ENCODE measurements at regions not wholly inside any gene's neighbourhood (a gene's known extent, or its start where the extent isn't known, plus 50 kb on each side); places are given as distances from the start of the nearest gene placed in this dataset.

DNA sequence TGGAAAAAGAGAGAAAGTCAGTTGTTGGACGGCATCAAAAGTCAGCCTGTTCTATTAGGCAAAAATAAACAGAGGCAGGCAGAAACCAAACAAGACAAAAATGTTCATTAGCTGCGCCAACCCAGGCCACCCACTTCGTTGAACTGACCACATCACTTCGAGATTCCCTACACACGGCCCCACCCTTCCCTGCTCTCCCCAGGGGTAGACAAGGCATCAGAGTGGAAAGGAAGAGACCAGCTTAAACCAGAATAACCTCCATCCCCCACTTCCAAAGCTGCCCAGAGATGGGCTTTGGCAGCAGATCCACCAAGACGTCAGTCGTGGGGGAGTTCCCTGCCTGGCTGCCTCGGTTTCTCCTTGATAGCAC lies 204.6 kb upstream of the TSHZ3 start:
- no peak for DNase-seq (ENCODE audit: low spot score)

GRCh38 chr19:31554360-31554759 lies 205.1 kb upstream of the TSHZ3 start:
- DNase-seq (ENCODE audit: low spot score): no peak

GRCh38 chr19:31555634-31556215 lies 206.5 kb upstream of the TSHZ3 start:
- DNase-seq (ENCODE audit: low spot score): no peak

DNA sequence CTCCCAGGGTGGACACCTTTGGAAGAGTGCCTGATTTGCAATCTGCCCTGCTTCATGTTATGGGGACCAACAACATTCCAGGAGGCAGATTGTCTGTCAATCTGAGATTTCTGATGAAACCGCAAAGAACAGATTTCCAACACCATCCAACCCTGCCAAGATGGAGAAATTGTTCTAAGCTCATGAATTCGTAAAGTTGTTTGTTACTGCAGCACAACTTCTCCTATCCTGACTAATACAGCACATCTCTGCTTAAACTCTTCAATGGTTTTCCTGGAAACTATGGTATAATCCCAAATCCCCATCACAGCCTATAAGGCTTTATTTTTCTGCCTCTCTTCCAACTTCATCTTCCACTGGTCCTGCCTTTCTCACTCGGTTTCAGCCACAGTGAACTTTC lies 210.3 kb upstream of the TSHZ3 start:
- no peak for DNase-seq (ENCODE audit: low spot score)

- DNase-seq (ENCODE audit: low spot score): no peak
Measured at GRCh38 chr19:31560086-31561060, 211.1 kb upstream of the TSHZ3 start.

- no peak for DNase-seq (ENCODE audit: low spot score)
Measured at GRCh38 chr19:31562966-31563612, 213.9 kb upstream of the TSHZ3 start.

DNA sequence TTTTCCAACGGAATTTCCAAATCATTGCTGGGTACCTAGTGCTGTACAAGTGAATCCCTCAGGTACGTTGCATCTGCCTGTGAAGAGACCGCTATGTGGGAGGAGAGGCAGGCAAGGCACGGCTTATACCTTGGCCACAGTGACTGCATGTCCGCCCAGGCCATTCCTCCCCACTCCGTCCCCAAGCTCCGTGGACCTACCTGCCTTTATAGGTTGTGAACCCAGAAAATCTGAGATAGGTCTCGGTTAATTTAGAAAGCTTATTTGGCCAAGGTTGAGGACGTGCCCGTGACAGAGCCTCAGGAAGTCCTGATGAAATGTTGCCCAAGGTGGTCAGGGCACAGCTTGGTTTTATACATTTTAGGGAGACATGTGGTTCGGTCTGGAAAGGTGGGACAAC lies 218.5 kb upstream of the TSHZ3 start:
- no peak for DNase-seq (ENCODE audit: low spot score)

- DNase-seq (ENCODE audit: low spot score): no peak
Measured at GRCh38 chr19:31568724-31569123, 219.5 kb upstream of the TSHZ3 start.

GRCh38 chr19:31570718-31571117 lies 221.5 kb upstream of the TSHZ3 start:
- DNase-seq (ENCODE audit: low spot score): no peak

DNA sequence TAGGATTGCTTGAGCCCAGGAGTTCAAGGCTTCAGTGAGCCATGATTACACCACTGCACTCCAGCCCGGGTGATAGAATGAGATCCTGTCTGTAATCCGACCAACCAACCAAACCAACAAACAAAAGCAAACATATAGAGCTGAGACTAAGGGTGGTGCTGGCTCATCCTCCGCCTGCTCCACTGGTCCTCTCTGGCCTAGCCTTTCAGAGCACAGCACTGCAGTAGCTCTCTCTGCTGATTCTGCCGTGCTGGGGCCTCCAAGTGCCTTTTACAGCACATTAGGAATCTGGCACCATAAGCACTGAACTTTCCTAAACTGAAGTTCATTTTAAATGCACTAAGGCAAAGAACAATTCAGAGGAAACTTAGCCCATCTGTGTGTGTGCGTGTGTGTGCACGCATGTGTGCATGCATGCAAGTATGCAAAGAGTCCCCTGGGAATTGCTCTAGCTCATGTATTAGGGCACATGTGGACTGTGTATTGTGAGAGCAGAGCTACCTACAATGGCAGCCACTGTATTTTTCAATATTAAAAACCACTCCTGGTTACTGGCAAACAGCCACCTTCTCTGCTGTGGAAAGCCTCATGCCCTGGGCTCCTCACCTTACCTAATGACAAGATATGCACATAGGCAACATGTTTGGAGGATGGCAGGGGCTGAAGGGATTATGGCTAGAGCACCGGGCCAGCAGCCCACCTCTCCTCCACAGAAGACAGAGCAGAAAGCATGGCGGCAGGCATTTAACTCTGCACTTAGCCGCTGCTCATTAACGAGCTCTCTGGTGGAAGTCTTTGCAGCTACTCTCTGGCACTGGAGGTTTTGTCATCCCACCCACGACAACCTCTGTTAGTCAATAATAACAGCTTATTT lies 223.1 kb upstream of the TSHZ3 start:
- DNase-seq (ENCODE audit: low spot score): no peak

DNA sequence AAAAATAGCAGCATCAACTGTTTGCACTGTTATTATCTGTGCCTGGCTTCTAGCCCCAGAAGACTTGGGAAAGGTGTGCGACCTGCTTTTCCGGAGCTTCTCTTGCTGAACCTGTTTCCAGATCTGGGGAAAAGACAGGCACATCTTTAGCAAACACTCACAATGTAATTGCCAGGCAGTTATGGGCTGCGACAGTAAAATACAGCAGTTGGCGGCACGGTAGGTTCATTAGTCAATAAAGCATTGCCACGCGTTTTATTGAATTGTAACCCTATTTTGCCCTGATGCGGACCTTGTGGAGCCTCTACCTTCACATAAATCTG lies 223.7 kb upstream of the TSHZ3 start:
- DNase-seq (ENCODE audit: low spot score): no peak

DNA sequence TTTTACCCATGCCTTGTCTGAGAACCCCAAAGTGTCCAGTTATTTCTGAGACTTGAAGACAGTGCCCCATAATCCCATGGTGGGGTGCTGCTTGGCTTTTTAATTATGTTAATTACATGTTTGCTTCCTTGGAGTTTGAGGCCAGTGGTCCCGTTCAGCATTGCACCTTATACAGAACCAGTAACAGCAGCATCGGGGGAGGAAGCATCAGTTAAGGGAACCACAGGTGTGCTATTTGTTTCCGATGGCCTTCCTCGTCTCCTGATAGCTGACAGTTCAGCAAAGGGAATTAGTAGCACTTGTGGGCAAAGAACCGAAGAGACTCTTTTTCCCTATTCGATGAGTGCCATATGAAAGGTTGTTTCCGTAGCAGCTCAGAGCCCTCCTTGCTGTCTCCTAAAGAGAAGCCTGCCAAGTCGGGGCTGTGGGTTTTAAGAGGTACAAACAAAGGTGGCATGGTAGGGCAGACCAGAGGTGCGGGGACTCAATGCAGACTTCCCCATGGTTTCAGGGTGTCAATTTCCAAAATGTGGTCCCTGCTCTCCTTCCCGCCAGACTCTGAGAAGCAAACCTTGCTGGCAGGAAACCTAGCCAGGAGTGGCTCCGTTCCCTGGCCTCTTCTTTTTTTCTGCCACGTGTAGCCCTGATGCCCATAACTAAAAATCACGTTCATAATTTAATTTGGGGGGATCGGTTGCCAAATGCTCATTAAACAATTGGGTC lies 225.2 kb upstream of the TSHZ3 start:
- DNase-seq (ENCODE audit: low spot score): no peak

- no peak for DNase-seq (ENCODE audit: low spot score)
Measured at GRCh38 chr19:31575846-31576335, 226.7 kb upstream of the TSHZ3 start.

DNA sequence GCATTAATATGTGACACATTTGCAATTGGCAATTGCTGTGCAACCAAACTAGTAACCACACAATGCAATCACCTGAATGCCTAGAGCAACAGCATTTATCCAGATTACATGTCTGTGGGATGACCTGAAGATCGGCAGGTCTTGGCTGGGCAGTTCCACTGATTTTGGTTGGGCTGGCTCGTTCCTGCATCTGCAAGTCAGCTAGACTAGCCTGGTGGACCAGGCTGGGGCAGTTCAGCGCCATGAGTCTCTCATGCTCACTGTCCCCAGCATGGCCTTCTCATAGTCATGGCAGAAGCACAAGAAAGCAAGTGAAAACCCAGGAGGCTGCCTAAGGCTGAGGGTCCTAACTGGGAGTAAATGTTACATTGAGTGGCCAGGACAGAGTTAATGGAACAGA lies 229.1 kb upstream of the TSHZ3 start:
- DNase-seq (ENCODE audit: low spot score): no peak

GRCh38 chr19:31583148-31583547 lies 233.9 kb upstream of the TSHZ3 start:
- no peak for DNase-seq (ENCODE audit: low spot score)

DNA sequence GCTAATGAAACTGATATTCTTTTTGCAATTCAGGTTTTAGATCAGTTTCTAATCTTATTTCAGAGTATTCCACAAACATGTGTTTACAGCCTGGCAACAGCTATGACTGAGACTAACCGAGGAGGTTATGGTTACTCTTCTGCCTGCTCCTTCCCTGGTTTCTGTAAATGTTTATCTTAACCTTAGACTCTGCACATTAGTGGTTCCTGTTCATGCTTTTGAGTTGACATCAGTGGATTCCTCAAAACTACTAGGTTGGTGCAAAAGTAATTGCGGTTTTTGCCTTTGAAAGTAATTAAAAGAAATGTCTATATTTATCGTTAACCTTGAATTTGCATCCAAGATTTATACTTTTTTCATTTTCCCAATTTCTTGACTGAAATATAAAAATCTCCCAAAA lies 237.0 kb upstream of the TSHZ3 start:
- no peak for DNase-seq (ENCODE audit: low spot score)

DNA sequence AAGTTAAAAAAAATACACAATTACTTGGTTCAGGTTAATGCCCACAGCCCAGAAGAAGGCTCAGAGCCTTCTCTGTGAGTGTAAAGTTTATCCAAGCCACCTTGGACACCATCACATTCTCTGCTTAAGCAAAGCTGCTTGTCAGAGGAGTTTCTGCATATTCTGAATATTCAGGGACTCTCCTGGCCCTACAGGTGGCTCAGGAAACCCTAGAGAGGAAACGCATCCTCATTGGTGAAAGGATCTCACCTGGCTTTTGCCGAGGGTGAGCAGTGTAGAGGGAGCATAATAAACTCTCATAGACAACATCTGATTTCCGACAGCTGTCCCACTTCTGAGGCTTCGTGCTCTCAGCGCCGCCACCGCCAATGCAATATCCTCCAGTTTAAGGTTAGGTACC lies 239.9 kb upstream of the TSHZ3 start:
- no peak for DNase-seq (ENCODE audit: low spot score)

GRCh38 chr19:31591258-31591657 lies 242.0 kb upstream of the TSHZ3 start:
- no peak for DNase-seq (ENCODE audit: low spot score)

- DNase-seq (ENCODE audit: low spot score): no peak
Measured at GRCh38 chr19:31592456-31592855, 243.2 kb upstream of the TSHZ3 start.

DNA sequence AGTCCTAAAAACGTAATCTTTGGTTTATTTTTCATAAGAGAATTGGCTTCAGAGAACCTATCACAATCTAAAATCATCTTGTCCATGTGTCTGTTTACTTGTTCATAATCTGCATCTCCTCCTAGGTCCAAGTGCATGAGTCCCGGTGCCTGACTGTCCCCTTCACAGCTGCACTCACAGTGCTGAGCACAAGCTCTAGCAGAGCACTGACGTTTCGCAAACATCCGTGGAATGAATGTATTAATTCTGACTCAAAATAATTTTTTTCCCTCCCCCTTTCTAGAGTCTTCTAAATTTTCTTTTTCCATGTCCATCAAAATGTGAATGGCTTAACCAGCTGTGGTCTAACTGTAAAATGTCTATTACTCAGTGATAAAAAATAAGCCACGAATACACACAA lies 245.5 kb upstream of the TSHZ3 start:
- DNase-seq (ENCODE audit: low spot score): no peak

GRCh38 chr19:31595521-31595920 lies 246.3 kb upstream of the TSHZ3 start:
- DNase-seq (ENCODE audit: low spot score): no peak

Data from mesenteric fat pad (tissue), 1 donor.